H9 (cell line): ENCODE measurements at regions not wholly inside any gene's neighbourhood (a gene's known extent, or its start where the extent isn't known, plus 50 kb on each side); places are given as distances from the start of the nearest gene placed in this dataset.

Experiments used
- DNase-seq: peaks from one replicate; pipeline ENCODE4 v3.0.0-alpha.2; 2017
- H2AFZ ChIP-seq: one replicate; pipeline ENCODE4 v1.6.1; 2013; ENCODE audit warnings: mild to moderate bottlenecking, low read length, control low read depth, moderate library complexity
- H2AK5ac ChIP-seq: 2 replicates; pipeline ENCODE4 v1.6.1; 2013; ENCODE audit warnings: low read length, control low read depth, mixed read lengths; ENCODE audit not compliant: insufficient read length
- H2BK120ac ChIP-seq: one replicate; pipeline ENCODE4 v1.6.1; 2013; ENCODE audit warnings: low read depth, mild to moderate bottlenecking, low read length, control low read depth, inconsistent platforms; ENCODE audit not compliant: poor library complexity, severe bottlenecking
- H2BK12ac ChIP-seq: 2 replicates; pipeline ENCODE4 v1.6.1; 2013; ENCODE audit warnings: low read length, control low read depth, mixed read lengths, low read depth; ENCODE audit not compliant: insufficient read length
- H2BK15ac ChIP-seq: 2 replicates; pipeline ENCODE4 v1.6.1; 2013; ENCODE audit warnings: low read depth, low read length, control low read depth
- H2BK20ac ChIP-seq: one replicate; pipeline ENCODE4 v1.6.1; 2013; ENCODE audit warnings: low read depth, mild to moderate bottlenecking, low read length, control low read depth, inconsistent platforms; ENCODE audit not compliant: poor library complexity, severe bottlenecking
- H2BK5ac ChIP-seq: 2 replicates; pipeline ENCODE4 v1.6.1; 2013; ENCODE audit warnings: low read length, control low read depth, mixed read lengths; ENCODE audit not compliant: insufficient read length
- H3K14ac ChIP-seq: 2 replicates; pipeline ENCODE4 v1.6.1; 2013; ENCODE audit warnings: low read length, control low read depth; ENCODE audit not compliant: insufficient read depth
- H3K18ac ChIP-seq: 2 replicates; pipeline ENCODE4 v1.6.1; 2013; ENCODE audit warnings: low read depth, mild to moderate bottlenecking, mixed read lengths, low read length, control low read depth; ENCODE audit not compliant: insufficient read length
- H3K23ac ChIP-seq: 2 replicates; pipeline ENCODE4 v1.6.1; 2013; ENCODE audit warnings: low read length, control low read depth, mixed read lengths, low read depth; ENCODE audit not compliant: insufficient read length
- H3K23me2 ChIP-seq: 2 replicates; pipeline ENCODE4 v1.6.1; 2013; ENCODE audit warnings: low read depth, mild to moderate bottlenecking, mixed read lengths, low read length, control low read depth; ENCODE audit not compliant: insufficient read length, poor library complexity, severe bottlenecking
- H3K27ac ChIP-seq: 2 replicates; pipeline ENCODE4 v1.5.1; 2013; ENCODE audit warnings: low read length, control low read depth, mixed read lengths, low read depth; ENCODE audit not compliant: insufficient read length
- H3K27me3 ChIP-seq: 2 replicates; pipeline ENCODE4 v1.6.1; 2013; ENCODE audit warnings: low read length, control low read depth, inconsistent platforms; ENCODE audit not compliant: insufficient read depth
- H3K4ac ChIP-seq: 2 replicates; pipeline ENCODE4 v1.6.1; 2013; ENCODE audit warnings: low read depth, mild to moderate bottlenecking, control low read depth, inconsistent platforms, low read length, moderate library complexity
- H3K4me1 ChIP-seq: 2 replicates; pipeline ENCODE4 v1.6.1; 2013; ENCODE audit warnings: low read length, control low read depth, inconsistent platforms; ENCODE audit not compliant: insufficient read depth
- H3K4me2 ChIP-seq: 2 replicates; pipeline ENCODE4 v1.6.1; 2013; ENCODE audit warnings: low read length, control low read depth, mixed read lengths; ENCODE audit not compliant: insufficient read length, insufficient read depth
- H3K56ac ChIP-seq: 2 replicates; pipeline ENCODE4 v1.6.1; 2013; ENCODE audit warnings: low read depth, mild to moderate bottlenecking, mixed read lengths, low read length, control low read depth; ENCODE audit not compliant: insufficient read length
- H3K79me1 ChIP-seq: 2 replicates; pipeline ENCODE4 v1.6.1; 2013; ENCODE audit warnings: low read depth, mild to moderate bottlenecking, moderate library complexity, low read length, control low read depth, inconsistent platforms; ENCODE audit not compliant: insufficient read depth, poor library complexity, severe bottlenecking
- H3K79me2 ChIP-seq: 2 replicates; pipeline ENCODE4 v1.6.1; 2013; ENCODE audit warnings: low read length, control low read depth, inconsistent platforms; ENCODE audit not compliant: insufficient read depth
- H3K9ac ChIP-seq: 2 replicates; pipeline ENCODE4 v1.6.1; 2013; ENCODE audit warnings: low read length, control low read depth, mixed read lengths; ENCODE audit not compliant: insufficient read length; ENCODE audit errors: extremely low read depth
- H3K9me3 ChIP-seq: one replicate; pipeline ENCODE4 v1.6.1; 2013; ENCODE audit warnings: low read depth, low read length, inconsistent platforms; ENCODE audit not compliant: control insufficient read depth
- H3T11ph ChIP-seq: one replicate; pipeline ENCODE4 v1.6.1; 2013; ENCODE audit warnings: mild to moderate bottlenecking, low read length, control low read depth, inconsistent platforms
- H4K20me1 ChIP-seq: one replicate; pipeline ENCODE4 v1.6.1; 2013; ENCODE audit not compliant: control insufficient read depth, insufficient read length, insufficient read depth
- H4K5ac ChIP-seq: 2 replicates; pipeline ENCODE4 v1.6.1; 2013; ENCODE audit warnings: low read depth, mild to moderate bottlenecking, mixed read lengths, low read length, control low read depth; ENCODE audit not compliant: insufficient read length
- H4K8ac ChIP-seq: replicated peaks from 2 replicates; pipeline ENCODE4 v1.6.1; 2013; ENCODE audit warnings: low read length, control low read depth, mixed read lengths, low read depth; ENCODE audit not compliant: insufficient read length
- H4K91ac ChIP-seq: 2 replicates; pipeline ENCODE4 v1.6.1; 2013; ENCODE audit warnings: low read depth, mild to moderate bottlenecking, moderate library complexity, mixed read lengths, low read length, control low read depth; ENCODE audit not compliant: insufficient read length
- H3K27ac Mint-ChIP-seq, 3 experiments: 2 replicates in 2 of 3; 3 replicates in 1 of 3; pipeline ENCODE4 v1.8.0; 2020 to 2021; ENCODE audit warnings: mixed read lengths in 3 of 3, mild to moderate bottlenecking in 1 of 3, moderate library complexity in 1 of 3
- H3K27me3 Mint-ChIP-seq: 2 replicates; pipeline ENCODE4 v1.8.0; 2021; ENCODE audit warnings: low read depth, mild to moderate bottlenecking, moderate library complexity, mixed read lengths
- H3K36me3 Mint-ChIP-seq, 3 experiments: 2 replicates in 2 of 3; 3 replicates in 1 of 3; pipeline ENCODE4 v1.8.0; 2020 to 2021; ENCODE audit warnings: low read depth in 3 of 3, mixed read lengths in 3 of 3; ENCODE audit not compliant: insufficient read depth in 1 of 3
- H3K4me1 Mint-ChIP-seq, 2 experiments: 2 replicates each; pipeline ENCODE4 v1.8.0; 2020; ENCODE audit warnings: mixed read lengths in 2 of 2
- H3K4me3 Mint-ChIP-seq, 2 experiments: 2 replicates in 1 of 2; 3 replicates in 1 of 2; pipeline ENCODE4 v1.8.0; 2020 to 2021; ENCODE audit warnings: mild to moderate bottlenecking in 2 of 2, mixed read lengths in 2 of 2, moderate library complexity in 1 of 2
- H3K9me3 Mint-ChIP-seq, 2 experiments: 2 replicates in 1 of 2; 3 replicates in 1 of 2; pipeline ENCODE4 v1.8.0; 2020; ENCODE audit warnings: mild to moderate bottlenecking in 2 of 2, mixed read lengths in 2 of 2, moderate library complexity in 1 of 2
- WGBS: extraction: QIAGEN DNeasy Blood & Tissue Kit; methylation state at CpG from one replicate; pipeline ENCODE4 v1.1.7; 2013; ENCODE audit warnings: missing lambda C conversion rate, low lambda C conversion rate, mixed read lengths; ENCODE audit not compliant: insufficient read length; ENCODE audit errors: extremely low coverage; 5-methylcytosine and 5-hydroxymethylcytosine counted together
- TF ChIP-seq, protein P1 (sequence below): fragments of 200-600 bp; sonication (generic); conservative IDR thresholded peaks from 3 replicates; pipeline ENCODE4 v1.8.0; 2021; ENCODE audit warnings: antibody characterized with exemption, mild to moderate bottlenecking

GRCh38 chr15:62983956-62984355 lies 58.6 kb upstream of the TPM1 start:
- Mint-ChIP-seq H3K36me3 (no peaks in the 10 kb centered on the region; a peak in 1 of 7 replicates), H3K4me3 (no peak overlapping the region)
- no peak overlapping the region for H2BK5ac ChIP-seq

More at GRCh38 chr15:62983956-62984355, 58.6 kb upstream of the TPM1 start:
- H2AK5ac ChIP-seq, result no peak overlapping the region
- no peak overlapping the region for H3K56ac ChIP-seq
- no peak overlapping the region for H3K9ac ChIP-seq
- Mint-ChIP-seq H3K27me3 (peaks cover 2% of the 10 kb centered on the region; the same call in 1 of the 2 replicates), H3K4me1 (peaks cover 18 to 21% of the 10 kb centered on the region in 2 experiments), H3K27ac (no peak overlapping the region), H3K9me3 (no peaks in the 10 kb centered on the region)
- no peak overlapping the region for H2BK120ac ChIP-seq
- H2BK12ac ChIP-seq, result no peak overlapping the region
- H3K9me3 ChIP-seq, result no peaks in the 10 kb centered on the region
- H4K91ac ChIP-seq, result no peak overlapping the region
- no peak overlapping the region for H3K23ac ChIP-seq
- H4K20me1 ChIP-seq, result no peaks in the 10 kb centered on the region
- no peaks in the 10 kb centered on the region; the same call in 1 of the 2 replicates for H3K27me3 ChIP-seq
- no peaks in the 10 kb centered on the region for H3K4me1 ChIP-seq
- no peak overlapping the region for H2BK20ac ChIP-seq
- H3K27ac ChIP-seq, result no peak overlapping the region
- H3K18ac ChIP-seq, result no peak overlapping the region
- no peak overlapping the region for H3K4ac ChIP-seq
- no peak overlapping the region for H3K14ac ChIP-seq
- no CpG with 5 or more reads among the region's 8 CpGs for WGBS
- H3K79me2 ChIP-seq, result no peaks in the 10 kb centered on the region
- no peak overlapping the region for H4K8ac ChIP-seq
- no peak overlapping the region for H2AFZ ChIP-seq
- H3K23me2 ChIP-seq, result no peaks in the 10 kb centered on the region
- H3K4me2 ChIP-seq, result no peak overlapping the region
- H3K79me1 ChIP-seq, result no peaks in the 10 kb centered on the region
- H2BK15ac ChIP-seq, result no peak overlapping the region
- H4K5ac ChIP-seq, result no peak overlapping the region
- TF ChIP-seq, protein P1, sequence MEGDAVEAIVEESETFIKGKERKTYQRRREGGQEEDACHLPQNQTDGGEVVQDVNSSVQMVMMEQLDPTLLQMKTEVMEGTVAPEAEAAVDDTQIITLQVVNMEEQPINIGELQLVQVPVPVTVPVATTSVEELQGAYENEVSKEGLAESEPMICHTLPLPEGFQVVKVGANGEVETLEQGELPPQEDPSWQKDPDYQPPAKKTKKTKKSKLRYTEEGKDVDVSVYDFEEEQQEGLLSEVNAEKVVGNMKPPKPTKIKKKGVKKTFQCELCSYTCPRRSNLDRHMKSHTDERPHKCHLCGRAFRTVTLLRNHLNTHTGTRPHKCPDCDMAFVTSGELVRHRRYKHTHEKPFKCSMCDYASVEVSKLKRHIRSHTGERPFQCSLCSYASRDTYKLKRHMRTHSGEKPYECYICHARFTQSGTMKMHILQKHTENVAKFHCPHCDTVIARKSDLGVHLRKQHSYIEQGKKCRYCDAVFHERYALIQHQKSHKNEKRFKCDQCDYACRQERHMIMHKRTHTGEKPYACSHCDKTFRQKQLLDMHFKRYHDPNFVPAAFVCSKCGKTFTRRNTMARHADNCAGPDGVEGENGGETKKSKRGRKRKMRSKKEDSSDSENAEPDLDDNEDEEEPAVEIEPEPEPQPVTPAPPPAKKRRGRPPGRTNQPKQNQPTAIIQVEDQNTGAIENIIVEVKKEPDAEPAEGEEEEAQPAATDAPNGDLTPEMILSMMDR, result no peak
- DNase-seq, result no peak
- H3T11ph ChIP-seq, result no peak overlapping the region
